Breast epithelium (tissue), 3 donors: ENCODE measurements at regions not wholly inside any gene's neighbourhood (a gene's known extent, or its start where the extent isn't known, plus 50 kb on each side); places are given as distances from the start of the nearest gene placed in this dataset.

Source experiments
- CTCF ChIP-seq, 3 donors: fragments of 450-650 bp; IDR thresholded peaks; one replicate each; pipeline ENCODE4 v1.5.1; 2016 to 2017; ENCODE audit warnings: antibody characterized with exemption in 3 of 3, mild to moderate bottlenecking in 3 of 3, moderate library complexity in 3 of 3
- POLR2A ChIP-seq: fragments of 450-650 bp; IDR thresholded peaks from one replicate; pipeline ENCODE4 v1.6.1; 2016; ENCODE audit warnings: antibody characterized with exemption, mild to moderate bottlenecking, moderate library complexity
- POLR2AphosphoS5 ChIP-seq, 3 donors: sonication (generic); formaldehyde crosslinking; IDR thresholded peaks; one replicate each; pipeline ENCODE4 v1.6.1; 2017; ENCODE audit warnings: antibody characterized with exemption in 3 of 3

- no peak for TF ChIP-seq CTCF (IDR thresholded peaks at IDR 0.05)
- no peak for TF ChIP-seq POLR2A
- TF ChIP-seq POLR2AphosphoS5 (IDR thresholded peaks at IDR 0.05), result no peak
Measured at GRCh38 chr14:65915125-65915524, 502.6 kb downstream of the FUT8 start.
